Activated CD8-positive, alpha-beta T cell treated with anti-CD3 and anti-CD28 coated beads for 36 hours (primary cell): ENCODE measurements at regions not wholly inside any gene's neighbourhood (a gene's known extent, or its start where the extent isn't known, plus 50 kb on each side); places are given as distances from the start of the nearest gene placed in this dataset.

Experiments
- ATAC-seq: fragments of 200-7000 bp; cut with Tn5 transposase; one replicate; pipeline ENCODE4 v1.10.0; 2021; ENCODE audit warnings: mild to moderate bottlenecking, moderate library complexity
- CTCF ChIA-PET: fragments of 350-600 bp; sonication (Branson Sonifier 250); formaldehyde crosslinking; loops from one replicate; lab custom pipeline; 2021; ENCODE audit warnings: antibody characterized with exemption; lab: Charles Lee
- POLR2A ChIA-PET: fragments of 350-600 bp; sonication (Branson Sonifier 250); formaldehyde crosslinking; loops from one replicate; lab custom pipeline; 2021; ENCODE audit warnings: antibody characterized with exemption; lab: Charles Lee
- DNase-seq: peaks from one replicate; pipeline ENCODE4 v3.0.0-alpha.2; 2020
- H3K27ac Mint-ChIP-seq: one replicate; pipeline ENCODE4 v1.8.0; 2021; ENCODE audit warnings: mild to moderate bottlenecking, mixed read lengths
- H3K27me3 Mint-ChIP-seq: one replicate; pipeline ENCODE4 v1.8.0; 2021; ENCODE audit warnings: mixed read lengths
- H3K36me3 Mint-ChIP-seq: one replicate; pipeline ENCODE4 v1.8.0; 2021; ENCODE audit warnings: low read depth, mixed read lengths
- H3K4me1 Mint-ChIP-seq: one replicate; pipeline ENCODE4 v1.8.0; 2021; ENCODE audit warnings: low read depth, mixed read lengths
- H3K4me3 Mint-ChIP-seq: one replicate; pipeline ENCODE4 v1.8.0; 2021; ENCODE audit warnings: mild to moderate bottlenecking, moderate library complexity, mixed read lengths
- H3K9me3 Mint-ChIP-seq: one replicate; pipeline ENCODE4 v1.8.0; 2021; ENCODE audit warnings: mixed read lengths
- CTCF ChIP-seq: fragments of 200-600 bp; IDR thresholded peaks from one replicate; pipeline ENCODE4 v1.8.0; 2022; ENCODE audit warnings: antibody characterized with exemption, mild to moderate bottlenecking
- intact Hi-C: fragments of 100-400 bp; cut with micrococcal nuclease; formaldehyde crosslinking; loops from one replicate; pipeline ENCODE4 v1.10.0; 2022

DNA sequence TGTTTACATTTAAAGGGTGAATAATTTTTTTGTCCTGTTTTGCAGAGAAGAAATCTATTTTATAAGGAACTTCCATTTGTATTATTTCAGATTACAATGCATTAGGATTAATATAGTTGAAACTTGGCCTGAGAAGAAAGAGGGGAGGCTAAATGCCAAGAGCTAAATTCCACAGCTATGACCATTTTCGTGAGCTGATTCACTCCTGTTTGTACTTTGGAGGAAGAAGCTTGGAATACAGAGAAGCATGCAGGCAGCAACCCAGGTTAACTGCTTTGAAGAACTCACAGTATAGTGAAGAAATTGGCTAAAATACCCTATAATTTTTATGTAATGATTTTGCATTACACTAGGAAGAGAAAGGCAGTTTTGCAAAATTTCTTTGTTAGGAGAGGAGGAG is 309.4 kb upstream of the KLF12 start:
- intact Hi-C loops: no loop called here
- DNase-seq (no peak), ATAC-seq (no peak)
- POLR2A ChIA-PET: no interaction called here
- no peak for TF ChIP-seq CTCF
- H3K27me3 Mint-ChIP-seq: no peaks in the 10 kb centered on the region
- no peak overlapping the region for H3K4me3 Mint-ChIP-seq
- H3K27ac Mint-ChIP-seq: no peak overlapping the region
- no peaks in the 10 kb centered on the region for H3K36me3 Mint-ChIP-seq
- no peaks in the 10 kb centered on the region for H3K9me3 Mint-ChIP-seq
- H3K4me1 Mint-ChIP-seq: no peaks in the 10 kb centered on the region
- CTCF ChIA-PET: interaction anchor here (1.5 kb wide), 1 partner anchor 776 kb away, joined by 3 read pairs; no protein-coding TSS in a partner anchor

DNA sequence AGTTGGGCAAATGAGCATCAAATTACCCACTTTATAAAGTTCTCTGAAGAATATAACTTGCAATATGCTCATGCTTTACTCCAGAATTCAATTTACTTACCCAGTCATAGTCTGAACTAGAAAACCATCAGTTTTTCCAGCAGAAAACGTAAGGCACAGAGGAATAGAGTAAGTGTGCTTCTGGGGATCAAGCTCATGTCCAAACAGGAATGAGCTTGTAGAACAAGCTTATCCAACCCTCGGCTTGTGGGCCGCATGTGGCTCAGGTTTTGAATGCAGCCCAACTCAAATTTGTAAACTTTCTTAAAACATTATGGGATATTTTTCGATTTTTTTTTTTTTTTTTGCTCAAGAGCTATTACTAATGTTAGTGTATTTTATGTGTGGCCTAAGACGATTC is 308.5 kb upstream of the KLF12 start:
- intact Hi-C loops: no loop called here
- H3K27me3 Mint-ChIP-seq: no peaks in the 10 kb centered on the region
- DNase-seq (no peak), ATAC-seq (no peak)
- H3K9me3 Mint-ChIP-seq: no peaks in the 10 kb centered on the region
- H3K36me3 Mint-ChIP-seq: no peaks in the 10 kb centered on the region
- no peak overlapping the region for H3K27ac Mint-ChIP-seq
- TF ChIP-seq CTCF: no peak
- CTCF ChIA-PET: no interaction called here
- H3K4me3 Mint-ChIP-seq: no peak overlapping the region
- POLR2A ChIA-PET: interaction anchor here (0.6 kb wide), 1 partner anchor 241 kb away, joined by 3 read pairs; no protein-coding TSS in a partner anchor
- no peaks in the 10 kb centered on the region for H3K4me1 Mint-ChIP-seq

DNA sequence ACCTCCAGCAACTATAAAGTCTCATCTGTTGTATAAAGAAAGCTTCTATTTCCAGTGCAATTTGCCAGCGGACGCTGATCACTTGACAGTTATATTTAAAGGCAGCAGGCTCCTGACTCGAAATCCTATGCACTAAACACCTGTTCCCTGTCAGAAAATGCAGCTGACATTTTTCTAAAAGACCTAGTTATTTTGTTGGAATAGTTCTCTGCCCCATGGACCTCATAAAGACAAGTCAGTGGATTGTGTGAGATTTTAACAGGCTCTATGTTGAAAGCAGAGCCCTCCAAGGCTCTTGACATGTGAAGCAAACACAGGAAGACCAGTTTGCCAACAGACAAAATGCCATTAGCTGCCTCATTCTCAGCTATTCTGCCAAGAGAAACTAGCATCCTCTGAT is 304.7 kb upstream of the KLF12 start:
- H3K27ac Mint-ChIP-seq: no peak overlapping the region
- H3K36me3 Mint-ChIP-seq: no peaks in the 10 kb centered on the region
- ChIA-PET CTCF (no interaction called here), POLR2A (no interaction called here)
- no peak for TF ChIP-seq CTCF
- H3K9me3 Mint-ChIP-seq: no peaks in the 10 kb centered on the region
- H3K4me1 Mint-ChIP-seq: no peaks in the 10 kb centered on the region
- no peaks in the 10 kb centered on the region for H3K27me3 Mint-ChIP-seq
- DNase-seq: no peak
- H3K4me3 Mint-ChIP-seq: no peak overlapping the region
- ATAC-seq: no peak
- intact Hi-C loops: no loop called here

DNA sequence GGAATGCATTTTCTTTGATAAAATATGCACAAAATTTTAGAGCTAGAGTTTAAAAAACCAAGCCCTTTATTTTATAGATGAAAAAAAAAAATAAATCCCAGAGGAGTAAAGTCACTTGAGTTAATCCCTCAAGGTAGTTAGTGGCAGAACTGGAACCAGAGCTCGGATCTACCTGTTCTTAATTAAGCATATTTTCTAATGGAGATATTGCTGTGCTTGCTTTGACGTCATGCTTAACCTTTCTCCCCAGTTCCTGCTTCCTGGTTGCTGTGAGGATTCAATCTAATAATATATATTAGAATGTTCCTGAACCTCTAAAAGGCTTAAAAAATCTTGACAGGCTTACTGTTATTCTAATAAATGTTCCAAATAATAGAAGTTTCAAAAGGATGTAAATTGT is 300.6 kb upstream of the KLF12 start:
- ChIA-PET CTCF (no interaction called here), POLR2A (no interaction called here)
- no peak for ATAC-seq
- Mint-ChIP-seq H3K36me3 (no peaks in the 10 kb centered on the region), H3K4me1 (no peaks in the 10 kb centered on the region), H3K9me3 (no peaks in the 10 kb centered on the region), H3K27ac (no peak overlapping the region), H3K27me3 (no peaks in the 10 kb centered on the region), H3K4me3 (no peak overlapping the region)
- no peak for TF ChIP-seq CTCF
- DNase-seq: no peak
- intact Hi-C loops: no loop called here

GRCh38 chr13:74424455-74424854 is 290.3 kb upstream of the KLF12 start:
- no peaks in the 10 kb centered on the region for H3K27me3 Mint-ChIP-seq

More at GRCh38 chr13:74424455-74424854, 290.3 kb upstream of the KLF12 start:
- no peaks in the 10 kb centered on the region for H3K36me3 Mint-ChIP-seq
- POLR2A ChIA-PET: no interaction called here
- intact Hi-C loops: no loop called here
- no peak for ATAC-seq
- CTCF ChIA-PET: no interaction called here
- H3K27ac Mint-ChIP-seq: no peak overlapping the region
- H3K9me3 Mint-ChIP-seq: no peaks in the 10 kb centered on the region
- TF ChIP-seq CTCF: no peak
- DNase-seq: no peak
- H3K4me1 Mint-ChIP-seq: no peaks in the 10 kb centered on the region
- H3K4me3 Mint-ChIP-seq: no peak overlapping the region
